ENCODE measurements at regions not wholly inside any gene's neighbourhood (a gene's known extent, or its start where the extent isn't known, plus 50 kb on each side); places are given as distances from the start of the nearest gene placed in this dataset.
"Not testable (repeated sequence)": the region's sequence is repeated elsewhere in the genome, so short reads cannot be mapped to it uniquely, and the experiment has no call there.

DNA sequence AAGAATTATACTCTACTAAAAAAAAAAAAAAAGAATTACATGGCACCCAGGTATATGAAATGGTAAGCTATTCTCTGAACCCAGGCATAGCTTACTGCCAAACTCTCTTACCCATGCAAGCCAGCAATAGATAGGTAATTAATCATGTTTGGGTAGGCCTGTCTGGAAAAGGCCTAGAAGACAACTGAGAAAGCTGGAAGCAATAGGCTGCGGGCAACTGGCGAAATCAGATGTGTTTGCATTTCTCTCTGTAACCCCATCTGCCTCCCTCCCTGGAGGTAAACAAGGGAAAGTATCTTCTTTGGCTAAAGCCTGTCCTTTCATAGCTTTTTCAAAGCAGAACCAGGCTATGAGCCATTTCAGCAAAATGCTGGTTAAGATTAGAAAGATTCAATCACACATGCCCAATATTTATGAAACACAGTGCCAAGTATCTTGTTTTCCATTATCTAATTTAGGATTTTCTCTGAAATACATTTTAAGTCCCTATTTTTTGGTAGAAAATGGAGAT is 934.8 kb upstream of the DDX18 start:
- DNase-seq (ENCODE audit: low spot score) (no peak), ATAC-seq (no peak)
- intact Hi-C loops (cut with DNase I) = loop anchor here (10.0 kb wide), 1 partner anchor 1185 kb away; no protein-coding TSS in a partner anchor

DNA sequence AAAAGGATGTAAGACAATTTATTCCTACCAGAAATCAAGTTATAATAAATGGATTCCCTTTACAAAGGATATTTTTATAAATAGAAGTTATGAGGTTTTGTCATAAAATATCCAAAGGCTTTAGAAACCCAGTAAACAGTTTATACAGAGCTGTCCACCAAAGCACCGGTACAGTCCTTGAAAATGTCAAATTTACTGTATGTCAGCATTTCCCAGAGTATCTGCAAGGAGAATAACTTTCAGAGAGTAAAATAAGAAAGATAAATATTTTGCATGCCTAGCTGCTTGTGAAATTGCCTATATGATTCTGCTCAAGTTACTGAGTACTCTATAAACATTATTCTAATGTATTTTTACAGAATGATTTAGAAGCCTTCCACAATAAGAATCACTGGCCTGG is 923.3 kb upstream of the DDX18 start:
- intact Hi-C loops (cut with DNase I) = no loop called here
- no peak for ATAC-seq
- no peak for DNase-seq (ENCODE audit: low spot score)

DNA sequence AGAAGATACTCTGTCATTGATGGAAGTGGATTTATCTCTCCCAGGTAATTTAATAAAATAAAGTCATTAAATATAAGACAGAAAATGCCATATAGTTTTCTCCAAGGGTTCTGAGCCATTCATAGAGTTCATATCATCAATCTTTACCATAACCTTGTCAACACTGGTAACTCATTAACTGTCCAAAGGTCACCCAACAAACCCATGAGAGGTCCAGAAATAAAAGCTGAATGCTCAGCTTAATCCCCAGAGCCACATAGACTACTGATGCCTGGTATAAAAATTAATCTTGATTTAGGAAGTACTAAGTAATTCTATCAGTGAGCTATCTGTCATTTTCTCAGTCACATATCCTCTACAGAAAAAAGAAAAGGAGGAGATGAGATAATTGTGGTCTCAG is 903.0 kb upstream of the DDX18 start:
- intact Hi-C loops (cut with DNase I) = no loop called here
- DNase-seq (ENCODE audit: low spot score) = no peak
- ATAC-seq = no peak

DNA sequence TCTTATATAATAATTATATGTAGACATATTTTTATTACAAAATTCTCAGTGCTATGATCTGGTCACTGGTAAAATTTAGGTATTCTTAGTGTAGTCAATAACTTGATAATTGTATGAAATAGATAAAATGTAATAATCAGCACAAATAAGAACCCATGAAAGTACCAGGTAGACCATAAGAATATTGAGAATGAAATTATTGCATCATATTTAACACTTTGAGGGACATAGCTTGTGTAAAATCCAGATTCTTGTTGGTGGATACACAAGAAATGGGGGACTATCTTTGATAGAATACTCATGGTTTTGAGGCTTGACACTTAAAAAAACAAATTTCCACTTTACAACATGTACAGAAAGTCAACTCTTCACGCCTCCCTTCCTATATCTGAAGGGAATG is 898.8 kb upstream of the DDX18 start:
- DNase-seq (ENCODE audit: low spot score) (no peak), ATAC-seq (no peak)
- intact Hi-C loops (cut with DNase I) = no loop called here

DNA sequence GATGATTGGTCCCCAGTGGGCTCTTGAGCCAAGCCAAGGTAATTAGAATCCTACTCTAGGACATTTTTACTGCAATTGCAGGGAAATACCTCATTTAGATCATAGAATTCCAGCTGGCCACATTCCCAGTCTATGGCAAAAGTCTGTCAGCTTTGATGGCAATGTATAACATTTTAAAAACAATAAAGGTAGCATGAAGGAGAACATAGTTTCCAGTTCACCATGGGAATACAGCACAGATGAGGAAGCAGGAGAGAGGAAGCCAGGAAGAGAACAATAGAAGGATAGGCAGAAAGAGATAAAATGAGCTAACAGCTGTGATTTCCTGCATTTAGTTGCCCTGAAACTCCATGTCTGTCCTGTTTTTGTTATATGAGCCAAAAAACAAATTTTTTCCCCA is 897.3 kb upstream of the DDX18 start:
- DNase-seq (ENCODE audit: low spot score) (no peak), ATAC-seq (no peak)
- intact Hi-C loops (cut with DNase I) = no loop called here

DNA sequence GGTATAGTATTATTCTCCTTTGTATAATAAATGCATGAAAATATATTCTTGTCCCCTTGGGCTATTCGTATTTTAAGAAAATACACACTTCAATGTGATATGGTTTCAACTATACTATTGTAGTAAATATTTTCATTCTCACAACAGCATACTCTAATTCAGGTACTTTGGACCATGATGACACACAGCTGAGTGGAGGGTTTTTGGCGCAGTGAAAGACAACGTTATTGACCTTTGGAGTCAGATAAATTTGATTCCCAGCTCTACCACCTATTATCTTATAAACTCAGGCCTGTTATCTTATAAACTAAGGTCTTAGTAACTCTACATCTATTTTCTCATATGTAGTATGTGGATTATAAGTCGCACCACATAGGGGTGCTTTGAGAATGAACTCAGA is 895.9 kb upstream of the DDX18 start:
- DNase-seq (ENCODE audit: low spot score) (no peak), ATAC-seq (no peak)
- intact Hi-C loops (cut with DNase I) = no loop called here

DNA sequence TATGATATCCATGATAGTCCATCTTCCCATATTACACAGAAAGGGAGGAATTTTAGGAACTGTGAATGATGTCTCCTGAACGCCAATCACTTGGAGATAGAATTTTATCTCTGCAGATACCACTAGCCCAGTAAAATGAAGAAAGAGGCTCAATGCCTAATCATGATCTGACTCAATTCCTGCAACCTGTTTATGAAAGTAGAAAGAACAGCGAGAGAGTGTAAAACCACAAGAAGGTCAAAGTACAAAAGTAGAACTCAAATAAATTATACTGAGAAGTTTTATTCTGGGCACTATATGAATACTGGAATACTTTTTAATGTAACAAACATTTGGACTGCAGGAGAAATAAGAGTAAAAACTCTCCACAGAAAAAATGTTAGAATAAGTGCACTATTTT is 892.1 kb upstream of the DDX18 start:
- no peak for ATAC-seq
- intact Hi-C loops (cut with DNase I) = no loop called here
- no peak for DNase-seq (ENCODE audit: low spot score)

DNA sequence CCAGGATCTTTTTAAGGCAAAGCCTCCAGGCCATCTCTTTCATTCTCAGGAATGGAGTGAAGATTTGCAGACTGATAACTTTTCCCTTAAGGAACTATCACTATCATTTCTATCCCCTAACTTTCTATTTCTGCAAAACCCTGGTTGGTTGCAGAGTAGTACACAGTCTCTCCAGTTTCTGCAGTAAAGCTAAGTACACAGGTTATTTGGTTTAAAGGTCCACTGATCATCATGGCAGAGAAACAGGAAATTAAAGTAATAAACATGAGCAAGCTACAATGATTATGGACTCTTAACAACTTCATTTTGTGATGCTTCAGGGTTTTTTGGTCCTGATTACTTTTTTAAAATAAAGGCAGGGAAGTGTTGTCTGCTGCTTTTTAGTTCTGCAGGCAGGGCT is 890.0 kb upstream of the DDX18 start:
- intact Hi-C loops (cut with DNase I) = no loop called here
- ATAC-seq (no peak), DNase-seq (ENCODE audit: low spot score) (no peak)

DNA sequence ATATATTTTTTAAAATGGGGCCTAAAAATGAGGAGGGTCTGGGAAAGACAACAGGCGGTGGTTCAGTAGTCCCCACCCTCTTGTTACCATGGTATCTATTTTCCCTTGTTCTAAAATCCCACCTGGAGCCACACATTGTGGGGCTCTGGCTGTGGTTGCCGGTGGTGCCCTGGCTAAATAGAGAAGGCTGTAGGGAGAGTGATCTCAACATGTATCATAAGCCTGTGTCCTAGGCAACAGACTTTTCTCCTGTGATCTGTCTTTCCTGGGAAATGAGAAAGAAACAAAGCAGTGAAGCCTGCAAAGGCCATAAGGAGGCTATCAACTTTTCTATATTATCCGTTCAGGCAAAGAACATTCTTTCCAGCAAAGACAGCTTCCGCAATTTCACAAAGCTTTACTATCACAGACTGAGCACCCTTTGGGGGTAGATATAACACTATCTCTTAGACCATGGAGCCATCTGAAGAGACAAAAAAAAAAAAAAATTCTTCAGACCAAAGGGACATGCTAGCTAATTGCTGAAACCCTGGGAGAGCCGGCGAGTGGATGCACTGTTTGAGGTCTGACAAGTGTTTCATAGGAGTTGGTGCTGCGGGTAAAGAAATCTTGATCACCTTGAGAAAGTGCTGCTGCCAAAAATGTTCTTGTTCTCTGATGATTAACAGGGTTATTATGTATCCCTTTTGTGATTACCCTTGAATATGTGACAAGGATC is 879.2 kb upstream of the DDX18 start:
- DNase-seq (ENCODE audit: low spot score) = no peak
- intact Hi-C loops (cut with DNase I) = no loop called here
- ATAC-seq = no peak

DNA sequence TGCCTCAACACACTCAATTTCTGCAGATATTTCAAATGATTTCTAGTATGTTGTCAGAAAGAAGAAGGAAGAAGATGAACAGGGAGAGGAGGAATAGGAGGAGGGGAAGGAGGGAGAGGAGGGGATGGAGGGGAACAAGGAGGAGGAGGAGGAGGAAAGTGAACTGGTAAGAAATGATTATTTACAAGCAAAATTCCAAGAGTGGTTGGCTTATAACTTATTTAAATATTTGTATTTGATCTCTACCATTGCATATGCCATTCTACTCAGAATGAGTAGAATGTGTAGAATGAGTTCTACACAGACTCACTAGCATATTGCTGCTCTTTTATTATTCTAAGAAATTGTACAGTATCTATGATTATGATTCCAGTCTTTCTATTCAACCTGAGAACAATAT is 866.2 kb upstream of the DDX18 start:
- no peak for ATAC-seq
- intact Hi-C loops (cut with DNase I) = no loop called here

DNA sequence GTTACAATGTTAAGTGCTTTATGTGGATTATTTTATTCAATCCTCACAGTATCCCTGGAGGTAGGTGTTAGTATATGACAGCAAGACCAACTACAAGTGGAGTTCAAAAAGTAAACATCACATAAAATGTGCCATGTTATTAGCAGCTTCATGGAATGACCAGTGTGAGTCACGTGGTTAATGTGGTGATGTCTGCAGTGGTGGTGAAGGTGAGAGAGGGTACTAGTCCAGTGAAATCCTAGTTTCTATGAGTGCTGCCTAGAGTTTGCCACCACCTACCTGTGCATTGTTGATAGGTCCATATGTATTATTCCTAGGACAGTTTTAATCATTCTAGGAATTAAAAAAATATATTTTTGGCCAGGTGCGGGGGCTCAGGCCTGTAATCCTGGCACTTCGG is 865.2 kb upstream of the DDX18 start:
- ATAC-seq (no peak), DNase-seq (ENCODE audit: low spot score) (no peak)
- intact Hi-C loops (cut with DNase I) = no loop called here

More for the DNA sequence above, 866.2 kb upstream of the DDX18 start:
- no peak for DNase-seq (ENCODE audit: low spot score)

DNA sequence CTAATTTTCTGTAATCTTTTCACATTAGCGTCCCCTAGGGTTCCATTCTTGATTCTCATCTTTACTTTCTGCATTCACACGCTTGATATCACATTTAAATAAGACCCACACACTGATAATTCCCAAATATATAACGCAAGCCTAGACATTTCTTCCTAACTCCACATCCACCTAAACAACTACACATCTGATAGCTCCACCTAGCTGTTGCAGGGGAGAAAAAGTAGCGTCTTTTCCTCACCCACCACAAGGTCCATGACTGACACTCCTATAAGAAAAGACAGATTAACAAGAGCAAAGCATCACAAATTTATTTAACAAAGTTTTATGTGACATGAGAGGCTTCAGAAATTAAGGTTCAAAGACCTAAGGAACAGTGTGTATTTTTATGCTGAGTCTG is 862.2 kb upstream of the DDX18 start:
- no peak for ATAC-seq
- intact Hi-C loops (cut with DNase I) = no loop called here
- DNase-seq (ENCODE audit: low spot score) = no peak

DNA sequence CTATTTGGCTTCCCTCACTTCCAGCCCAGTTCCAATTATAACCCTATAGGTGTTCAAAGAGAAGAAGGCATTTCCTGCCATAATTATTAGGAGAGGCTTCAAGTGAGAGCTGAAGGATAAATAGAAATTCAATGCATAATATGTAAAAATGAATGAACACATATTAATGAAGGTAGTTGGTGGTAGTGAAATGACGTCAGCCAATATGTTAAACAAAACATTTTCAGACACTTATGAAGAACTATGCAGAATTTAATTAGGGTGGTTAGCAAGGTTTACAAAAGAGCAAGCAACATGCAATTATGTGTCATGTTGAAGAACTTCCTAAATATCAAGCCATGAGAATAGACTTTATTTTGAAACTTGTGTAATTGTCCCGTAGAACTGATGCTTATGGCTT is 858.8 kb upstream of the DDX18 start:
- DNase-seq (ENCODE audit: low spot score) = no peak
- ATAC-seq = no peak
- intact Hi-C loops (cut with DNase I) = no loop called here

DNA sequence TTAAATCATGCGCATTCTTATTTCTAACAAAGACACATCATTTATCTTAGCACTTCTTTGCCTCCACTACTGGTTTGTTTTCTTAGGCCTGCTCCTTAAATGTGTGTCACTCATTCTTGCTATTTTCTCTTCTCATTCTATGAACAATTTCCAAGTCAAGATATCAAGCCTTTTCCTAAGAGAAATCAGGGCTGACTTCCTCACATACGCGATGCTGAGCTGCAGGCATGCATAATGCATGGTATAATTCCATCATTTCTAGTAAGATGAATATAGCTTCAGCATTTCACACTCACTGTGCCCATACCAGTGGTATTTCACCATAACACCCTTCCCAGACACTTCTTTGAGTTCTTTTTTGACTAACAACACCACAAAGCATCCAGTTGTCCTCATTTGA is 838.9 kb upstream of the DDX18 start:
- intact Hi-C loops (cut with DNase I) = no loop called here
- DNase-seq (ENCODE audit: low spot score) (no peak), ATAC-seq (no peak)

DNA sequence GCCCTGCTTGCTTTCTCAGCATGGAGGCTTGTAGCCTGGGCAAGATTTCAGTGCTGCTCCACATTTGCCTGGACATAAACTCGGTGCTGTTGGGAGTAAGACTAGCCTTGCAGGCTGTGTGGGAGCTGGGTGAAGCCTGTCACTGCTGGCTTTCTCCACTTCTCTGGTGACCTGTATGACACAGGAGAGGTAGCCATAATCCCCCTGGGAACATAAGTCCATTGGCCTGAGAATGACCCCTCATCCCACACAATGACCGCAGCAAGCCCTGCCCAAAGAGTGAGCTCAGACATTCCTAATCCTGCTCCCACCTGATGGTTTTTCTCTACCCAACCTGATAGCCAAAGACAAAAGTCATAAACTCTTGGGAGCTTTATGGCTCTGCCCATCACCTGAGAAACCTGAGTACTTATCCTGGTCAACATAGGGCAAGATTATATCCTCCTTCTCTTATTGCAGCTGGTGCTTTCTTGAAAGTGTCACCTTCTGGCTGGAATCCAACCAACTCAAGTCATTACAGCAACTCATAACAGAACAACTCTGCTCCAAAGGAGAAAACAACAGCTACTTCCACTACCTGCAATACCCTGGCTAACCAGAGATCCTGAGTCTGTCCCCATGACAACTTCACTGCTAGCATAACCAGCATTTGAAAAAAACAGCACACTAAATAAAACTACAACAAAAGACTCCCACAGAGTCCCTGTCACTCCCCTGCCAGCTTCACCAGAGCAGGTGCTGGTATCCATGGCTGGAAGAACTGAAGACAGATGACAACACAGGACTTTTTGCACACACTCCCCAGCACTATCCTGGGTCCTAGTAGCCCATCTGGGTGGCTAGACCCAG is 834.4 kb upstream of the DDX18 start:
- no peak for ATAC-seq
- DNase-seq (ENCODE audit: low spot score) = no peak
- intact Hi-C loops (cut with DNase I) = no loop called here

DNA sequence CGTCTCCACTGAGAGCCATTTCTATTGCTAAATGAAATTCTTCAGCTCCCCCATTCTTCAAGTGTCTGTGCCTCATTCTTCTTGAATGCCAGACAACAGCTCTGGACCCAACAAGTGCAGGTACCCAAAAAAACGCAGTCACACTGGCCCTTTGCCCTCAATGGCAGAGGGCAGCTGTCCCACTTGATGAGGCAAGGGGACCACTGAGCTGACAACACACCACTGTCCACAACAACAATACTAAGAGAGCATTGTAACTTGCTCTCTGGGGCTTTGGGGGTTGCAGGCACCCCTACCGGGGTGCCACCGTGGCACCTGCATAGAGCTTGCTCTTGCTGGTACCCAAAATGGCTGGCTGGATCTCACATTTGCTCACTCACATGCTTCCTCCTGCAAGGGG is 827.0 kb upstream of the DDX18 start:
- intact Hi-C loops (cut with DNase I) = no loop called here
- DNase-seq (ENCODE audit: low spot score) (no peak), ATAC-seq (peak; percentile 42)

DNA sequence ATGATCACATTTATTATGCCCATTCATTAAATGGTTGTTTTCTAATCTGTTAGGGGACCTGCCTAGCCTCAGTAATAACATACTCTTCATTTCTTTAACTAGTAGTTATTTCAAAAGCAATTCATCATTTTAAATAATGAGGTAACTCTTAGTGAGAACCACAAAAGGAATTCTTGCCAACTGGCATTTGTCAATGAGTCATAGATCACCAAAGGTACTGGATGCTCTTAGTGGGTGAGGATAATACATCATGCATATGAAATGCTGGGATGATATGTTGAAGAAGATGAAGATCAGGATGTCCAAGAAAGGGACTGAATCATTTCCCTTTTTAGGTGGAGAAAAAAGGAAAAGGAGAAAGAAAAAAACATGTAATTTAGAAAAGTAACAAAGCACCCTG is 826.2 kb upstream of the DDX18 start:
- no peak for DNase-seq (ENCODE audit: low spot score)
- no peak for ATAC-seq
- intact Hi-C loops (cut with DNase I) = no loop called here

DNA sequence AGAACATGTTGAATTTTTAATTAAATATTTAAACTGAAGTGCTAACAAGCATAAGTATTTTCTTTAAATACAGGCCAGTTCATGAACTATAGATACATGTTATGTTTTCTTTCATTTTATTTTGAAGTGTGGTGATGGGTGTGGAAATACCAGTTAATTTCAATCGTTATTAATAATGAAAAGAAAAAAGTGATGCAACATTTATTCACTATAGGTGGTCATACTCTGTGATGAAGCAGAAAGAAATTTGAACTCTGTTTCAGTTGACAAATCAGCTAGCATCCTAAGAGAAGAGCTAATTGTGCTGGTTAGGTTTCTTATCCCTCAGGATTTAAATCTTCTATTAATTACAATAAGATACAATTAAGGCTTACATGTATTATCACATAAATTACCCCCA is 795.1 kb upstream of the DDX18 start:
- intact Hi-C loops (cut with DNase I) = no loop called here
- DNase-seq (ENCODE audit: low spot score) (no peak), ATAC-seq (no peak)

DNA sequence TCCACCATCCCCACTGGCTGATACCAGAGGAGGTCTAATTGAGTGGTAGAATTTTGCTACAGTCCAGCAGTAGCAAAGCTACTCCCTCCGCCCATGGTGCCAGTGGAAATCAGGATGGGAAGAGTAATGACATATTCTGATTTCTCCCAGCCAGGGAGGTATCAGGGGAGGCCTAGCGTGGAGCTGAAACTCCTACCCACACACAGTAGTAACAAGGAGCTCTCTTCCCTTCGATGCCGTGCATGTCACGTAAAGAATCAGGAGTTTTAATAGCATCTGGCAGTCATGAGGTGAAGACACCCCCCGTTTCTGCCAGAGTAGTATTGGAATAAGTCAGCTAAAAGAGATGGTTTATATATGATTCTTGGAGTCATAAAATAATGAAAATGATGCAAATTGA is 786.8 kb upstream of the DDX18 start:
- ATAC-seq (no peak), DNase-seq (ENCODE audit: low spot score) (no peak)
- intact Hi-C loops (cut with DNase I) = no loop called here

DNA sequence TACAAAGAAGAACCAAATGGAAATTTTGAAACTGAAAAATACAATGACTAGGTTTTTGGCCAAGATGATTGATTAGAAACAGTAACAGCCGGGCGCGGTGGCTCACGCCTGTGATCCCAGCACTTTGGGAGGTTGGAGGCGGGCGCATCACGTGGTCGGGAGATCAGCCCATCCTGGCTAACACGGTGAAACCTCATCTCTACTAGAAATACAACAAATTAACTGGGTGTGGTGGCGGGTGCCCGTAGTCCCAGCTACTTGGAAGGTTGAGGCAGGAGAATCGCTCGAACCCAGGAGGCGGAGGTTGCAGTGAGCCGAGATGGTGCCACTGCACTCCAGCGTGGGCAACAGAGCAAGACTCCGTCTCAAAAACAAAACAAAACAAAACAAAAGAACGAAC is 785.8 kb upstream of the DDX18 start:
- ATAC-seq; intact Hi-C loops (cut with DNase I); DNase-seq (ENCODE audit: low spot score): not testable (repeated sequence)

Data from sciatic nerve (tissue), 2 donors.